GM23338 (cell line): ENCODE measurements at regions not wholly inside any gene's neighbourhood (a gene's known extent, or its start where the extent isn't known, plus 50 kb on each side); places are given as distances from the start of the nearest gene placed in this dataset.

Experiments
- EZH2 ChIP-seq: fragments of 200-600 bp; sonication (generic); IDR thresholded peaks from one replicate; pipeline ENCODE4 v1.8.0; 2017; ENCODE audit warnings: antibody characterized with exemption, mild to moderate bottlenecking, low read depth; ENCODE audit not compliant: unreplicated experiment
- EZH2phosphoT487 ChIP-seq: fragments of 200-600 bp; sonication (generic); IDR thresholded peaks from one replicate; pipeline ENCODE4 v1.8.1; 2018; ENCODE audit warnings: antibody characterized with exemption; ENCODE audit not compliant: unreplicated experiment
- NANOG ChIP-seq: IDR thresholded peaks from 2 replicates; pipeline ENCODE4 v1.6.1; 2016; ENCODE audit warnings: antibody characterized with exemption, borderline replicate concordance
- POLR2AphosphoS5 ChIP-seq: IDR thresholded peaks from 2 replicates; pipeline ENCODE4 v1.6.1; 2016; ENCODE audit warnings: antibody characterized with exemption, low read depth
- ZNF331 ChIP-seq: fragments of 250-450 bp; sonication (Bioruptor Pico); IDR thresholded peaks from 2 replicates; pipeline ENCODE4 v1.5.0; 2020; ENCODE audit warnings: low read depth, mild to moderate bottlenecking, moderate library complexity
- TF ChIP-seq, protein P1 (sequence below), 2 experiments: fragments of 200-600 bp in 1 of 2; sonication (generic) in 1 of 2; conservative IDR thresholded peaks; 2 replicates each; pipeline versions ENCODE4 v1.5.1 to v1.6.1; 2016 to 2017; ENCODE audit warnings: antibody characterized with exemption in 2 of 2, low read depth in 2 of 2, mild to moderate bottlenecking in 2 of 2, moderate library complexity in 1 of 2
- TF ChIP-seq, protein P2 (sequence below): IDR thresholded peaks from one replicate; pipeline ENCODE4 v1.6.1; 2018; ENCODE audit warnings: antibody characterized with exemption; ENCODE audit not compliant: unreplicated experiment

DNA sequence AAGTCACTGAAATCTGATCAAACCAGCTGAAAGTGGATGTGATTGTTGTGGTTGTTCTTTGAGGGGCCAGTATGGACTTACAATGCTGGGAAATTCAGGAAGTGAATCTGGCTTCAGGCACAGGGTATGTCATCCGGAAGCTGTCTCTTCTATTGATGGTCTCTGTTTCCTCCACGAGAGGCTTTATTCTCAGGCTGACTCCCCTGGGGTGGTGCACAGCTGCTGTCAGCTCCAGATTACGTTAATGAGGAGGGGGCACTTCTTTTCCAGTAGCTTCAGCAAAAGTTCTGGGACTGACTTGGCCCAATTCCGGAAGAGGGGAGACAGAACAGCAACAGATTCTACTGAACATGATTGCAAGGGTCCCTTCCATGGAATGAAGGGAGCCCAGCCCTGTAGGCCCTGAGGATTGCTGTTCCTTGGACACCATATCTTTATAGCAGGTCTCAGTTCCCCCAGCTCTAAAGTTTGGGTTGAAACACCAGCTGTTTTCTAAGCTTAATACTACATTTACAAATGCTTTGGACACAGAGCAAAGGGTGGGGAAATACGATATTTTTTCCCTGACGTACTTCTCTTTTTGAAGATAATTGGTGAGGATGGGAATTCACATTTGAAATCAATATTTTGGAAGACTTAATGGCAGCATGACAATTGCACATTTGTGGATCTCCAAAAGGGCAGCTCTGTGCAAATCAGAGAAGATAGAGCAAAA, 400.9 kb downstream of the TSN start:
- no peak for TF ChIP-seq ZNF331 (CRISPR knock-in tag)
- no peak for TF ChIP-seq POLR2AphosphoS5
- TF ChIP-seq, protein P1, sequence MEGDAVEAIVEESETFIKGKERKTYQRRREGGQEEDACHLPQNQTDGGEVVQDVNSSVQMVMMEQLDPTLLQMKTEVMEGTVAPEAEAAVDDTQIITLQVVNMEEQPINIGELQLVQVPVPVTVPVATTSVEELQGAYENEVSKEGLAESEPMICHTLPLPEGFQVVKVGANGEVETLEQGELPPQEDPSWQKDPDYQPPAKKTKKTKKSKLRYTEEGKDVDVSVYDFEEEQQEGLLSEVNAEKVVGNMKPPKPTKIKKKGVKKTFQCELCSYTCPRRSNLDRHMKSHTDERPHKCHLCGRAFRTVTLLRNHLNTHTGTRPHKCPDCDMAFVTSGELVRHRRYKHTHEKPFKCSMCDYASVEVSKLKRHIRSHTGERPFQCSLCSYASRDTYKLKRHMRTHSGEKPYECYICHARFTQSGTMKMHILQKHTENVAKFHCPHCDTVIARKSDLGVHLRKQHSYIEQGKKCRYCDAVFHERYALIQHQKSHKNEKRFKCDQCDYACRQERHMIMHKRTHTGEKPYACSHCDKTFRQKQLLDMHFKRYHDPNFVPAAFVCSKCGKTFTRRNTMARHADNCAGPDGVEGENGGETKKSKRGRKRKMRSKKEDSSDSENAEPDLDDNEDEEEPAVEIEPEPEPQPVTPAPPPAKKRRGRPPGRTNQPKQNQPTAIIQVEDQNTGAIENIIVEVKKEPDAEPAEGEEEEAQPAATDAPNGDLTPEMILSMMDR (conservative IDR thresholded peaks at IDR 0.05; ENCODE audit: low read depth in 2 of 2) = no peak
- no peak for TF ChIP-seq EZH2
- TF ChIP-seq, protein P2, sequence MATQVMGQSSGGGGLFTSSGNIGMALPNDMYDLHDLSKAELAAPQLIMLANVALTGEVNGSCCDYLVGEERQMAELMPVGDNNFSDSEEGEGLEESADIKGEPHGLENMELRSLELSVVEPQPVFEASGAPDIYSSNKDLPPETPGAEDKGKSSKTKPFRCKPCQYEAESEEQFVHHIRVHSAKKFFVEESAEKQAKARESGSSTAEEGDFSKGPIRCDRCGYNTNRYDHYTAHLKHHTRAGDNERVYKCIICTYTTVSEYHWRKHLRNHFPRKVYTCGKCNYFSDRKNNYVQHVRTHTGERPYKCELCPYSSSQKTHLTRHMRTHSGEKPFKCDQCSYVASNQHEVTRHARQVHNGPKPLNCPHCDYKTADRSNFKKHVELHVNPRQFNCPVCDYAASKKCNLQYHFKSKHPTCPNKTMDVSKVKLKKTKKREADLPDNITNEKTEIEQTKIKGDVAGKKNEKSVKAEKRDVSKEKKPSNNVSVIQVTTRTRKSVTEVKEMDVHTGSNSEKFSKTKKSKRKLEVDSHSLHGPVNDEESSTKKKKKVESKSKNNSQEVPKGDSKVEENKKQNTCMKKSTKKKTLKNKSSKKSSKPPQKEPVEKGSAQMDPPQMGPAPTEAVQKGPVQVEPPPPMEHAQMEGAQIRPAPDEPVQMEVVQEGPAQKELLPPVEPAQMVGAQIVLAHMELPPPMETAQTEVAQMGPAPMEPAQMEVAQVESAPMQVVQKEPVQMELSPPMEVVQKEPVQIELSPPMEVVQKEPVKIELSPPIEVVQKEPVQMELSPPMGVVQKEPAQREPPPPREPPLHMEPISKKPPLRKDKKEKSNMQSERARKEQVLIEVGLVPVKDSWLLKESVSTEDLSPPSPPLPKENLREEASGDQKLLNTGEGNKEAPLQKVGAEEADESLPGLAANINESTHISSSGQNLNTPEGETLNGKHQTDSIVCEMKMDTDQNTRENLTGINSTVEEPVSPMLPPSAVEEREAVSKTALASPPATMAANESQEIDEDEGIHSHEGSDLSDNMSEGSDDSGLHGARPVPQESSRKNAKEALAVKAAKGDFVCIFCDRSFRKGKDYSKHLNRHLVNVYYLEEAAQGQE = no peak
- no peak for TF ChIP-seq EZH2phosphoT487
- TF ChIP-seq NANOG = no peak
